Stomach (tissue), 4 donors: ENCODE measurements at regions not wholly inside any gene's neighbourhood (a gene's known extent, or its start where the extent isn't known, plus 50 kb on each side); places are given as distances from the start of the nearest gene placed in this dataset.

ENCODE experiments used
- small RNA-seq, 4 donors: library from RNA; depleted of rRNA; stranded (forward); fragments of <200 nt; gene quantifications; one replicate each; pipeline ENCODE3, GENCODE V24; 2016

Small RNA genes lying in the stretch of these regions (small RNA-seq; reads per million reads assigned to genes)
- gene AC107983.1, result 0 reads per million in 4 donors
